ENCODE measurements at regions not wholly inside any gene's neighbourhood (a gene's known extent, or its start where the extent isn't known, plus 50 kb on each side); places are given as distances from the start of the nearest gene placed in this dataset.

- TF ChIP-seq CTCF (IDR thresholded peaks at IDR 0.05; ENCODE audit: low read length) = no peak
- no peak for TF ChIP-seq EZH2 (IDR thresholded peaks at IDR 0.05; ENCODE audit: borderline replicate concordance, low read length)
Observed at GRCh38 chr3:66666362-66666761, 165.5 kb upstream of the LRIG1 start.
